GM21529 (cell line): ENCODE measurements at regions not wholly inside any gene's neighbourhood (a gene's known extent, or its start where the extent isn't known, plus 50 kb on each side); places are given as distances from the start of the nearest gene placed in this dataset.

Experiments
- ATAC-seq: cut with Tn5 transposase; IDR thresholded peaks from one replicate; pipeline ENCODE4 v1.9.1; 2021; ENCODE audit not compliant: unreplicated experiment

DNA sequence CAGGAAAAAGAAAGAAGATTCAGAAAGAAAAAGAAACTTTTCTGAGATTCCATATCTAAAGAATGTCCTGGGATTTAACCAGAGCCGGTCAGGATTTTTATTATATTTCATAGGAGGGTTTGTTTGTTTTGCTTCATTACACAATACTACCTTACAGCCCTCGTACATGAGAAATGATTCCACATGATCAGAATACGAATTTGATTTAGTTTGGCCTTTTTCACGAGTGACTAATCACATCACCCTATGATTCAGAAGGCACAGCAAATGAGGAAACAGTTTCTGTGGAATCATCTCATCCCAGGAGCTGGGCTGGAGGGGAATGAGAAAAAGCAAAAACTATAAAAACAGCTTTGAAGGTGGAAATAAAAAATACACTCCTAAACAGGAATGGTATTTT lies 54.7 kb upstream of the VWC2 start:
- ATAC-seq = no peak

DNA sequence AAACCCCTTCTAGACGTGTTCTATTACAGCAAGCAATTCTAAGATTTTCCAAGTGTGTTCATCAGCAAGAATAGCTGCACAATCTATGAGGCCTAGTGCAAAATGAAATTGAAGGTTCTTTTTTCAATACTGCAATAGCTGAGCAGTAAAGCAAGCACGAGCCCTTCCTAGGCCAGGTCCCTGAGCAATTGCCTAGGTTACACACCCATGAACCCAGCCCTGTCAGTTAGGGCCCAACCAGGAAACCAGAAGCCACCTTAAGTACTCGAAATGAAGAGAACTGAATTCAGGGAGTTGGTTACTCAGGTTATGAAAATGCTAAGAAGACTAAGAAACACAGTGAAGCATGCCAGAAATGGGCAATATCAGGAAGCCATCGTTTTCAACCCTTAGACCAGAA lies 52.0 kb upstream of the VWC2 start:
- no peak for ATAC-seq
